ENCODE measurements at regions not wholly inside any gene's neighbourhood (a gene's known extent, or its start where the extent isn't known, plus 50 kb on each side); places are given as distances from the start of the nearest gene placed in this dataset.
"Not testable (repeated sequence)": the region's sequence is repeated elsewhere in the genome, so short reads cannot be mapped to it uniquely, and the experiment has no call there.

DNA sequence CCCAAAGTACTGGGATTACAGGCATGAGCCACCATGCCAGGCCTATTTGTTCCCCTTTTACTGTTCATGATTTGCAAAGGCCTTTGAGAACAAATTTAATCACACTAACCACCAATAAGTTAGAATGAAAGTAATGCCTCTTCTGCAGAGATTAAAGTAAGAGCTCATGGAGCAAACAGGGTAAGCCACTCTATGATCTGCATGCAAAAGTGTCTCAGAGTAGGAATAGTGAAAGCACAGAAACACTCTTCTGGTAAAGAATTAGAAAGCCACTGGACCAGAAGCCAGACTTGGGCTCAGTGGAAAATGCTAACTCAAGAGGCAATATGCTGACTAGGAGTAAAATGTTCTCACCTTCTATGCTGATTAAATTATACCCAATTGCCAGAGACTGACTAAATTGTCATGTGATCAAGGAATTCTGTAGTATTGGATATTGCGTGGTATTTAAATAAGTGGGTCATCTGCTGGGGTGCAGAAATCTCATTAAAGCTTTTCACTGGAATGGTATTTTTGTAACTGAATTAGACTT lies 235.3 kb upstream of the ERBB4 start:
- no peak for DNase-seq (ENCODE audit: low read depth)

GRCh38 chr2:212770240-212770639 lies 231.6 kb upstream of the ERBB4 start:
- DNase-seq (ENCODE audit: low read depth): no peak

- no peak for DNase-seq (ENCODE audit: low read depth)
Observed at GRCh38 chr2:212766921-212767320, 228.3 kb upstream of the ERBB4 start.

DNA sequence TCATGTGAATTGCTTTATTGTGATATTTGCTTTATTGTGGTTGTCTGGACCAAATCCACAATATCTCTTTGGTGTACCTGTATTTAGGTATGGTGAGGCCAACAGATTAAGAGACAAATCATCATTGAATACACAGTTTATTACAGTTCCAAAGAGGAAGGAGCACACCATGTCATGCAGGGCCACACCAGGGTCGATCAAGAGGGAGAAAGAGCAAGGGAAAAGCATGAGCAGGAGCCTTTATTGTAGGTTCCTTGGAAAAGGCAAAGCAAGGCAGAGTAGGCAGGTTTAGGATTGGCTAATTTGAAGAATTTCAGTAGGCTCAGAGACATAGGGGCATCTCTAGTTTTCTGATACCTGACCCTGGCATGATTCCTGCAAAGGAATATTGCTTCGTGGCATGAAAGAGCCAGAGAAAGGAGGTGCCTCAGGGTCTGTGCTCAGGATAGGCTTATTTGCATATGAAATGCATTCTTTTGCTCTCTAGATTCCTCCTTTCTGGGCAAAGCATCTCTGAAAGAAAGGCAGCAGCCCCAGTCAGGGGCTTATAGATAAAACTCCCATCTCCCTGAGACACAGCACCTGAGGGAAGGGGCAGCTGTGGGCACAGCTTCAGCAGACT lies 214.2 kb upstream of the ERBB4 start:
- no peak for DNase-seq (ENCODE audit: low read depth)

- no peak for DNase-seq (ENCODE audit: low read depth)
Observed at GRCh38 chr2:212745359-212745758, 206.8 kb upstream of the ERBB4 start.

DNA sequence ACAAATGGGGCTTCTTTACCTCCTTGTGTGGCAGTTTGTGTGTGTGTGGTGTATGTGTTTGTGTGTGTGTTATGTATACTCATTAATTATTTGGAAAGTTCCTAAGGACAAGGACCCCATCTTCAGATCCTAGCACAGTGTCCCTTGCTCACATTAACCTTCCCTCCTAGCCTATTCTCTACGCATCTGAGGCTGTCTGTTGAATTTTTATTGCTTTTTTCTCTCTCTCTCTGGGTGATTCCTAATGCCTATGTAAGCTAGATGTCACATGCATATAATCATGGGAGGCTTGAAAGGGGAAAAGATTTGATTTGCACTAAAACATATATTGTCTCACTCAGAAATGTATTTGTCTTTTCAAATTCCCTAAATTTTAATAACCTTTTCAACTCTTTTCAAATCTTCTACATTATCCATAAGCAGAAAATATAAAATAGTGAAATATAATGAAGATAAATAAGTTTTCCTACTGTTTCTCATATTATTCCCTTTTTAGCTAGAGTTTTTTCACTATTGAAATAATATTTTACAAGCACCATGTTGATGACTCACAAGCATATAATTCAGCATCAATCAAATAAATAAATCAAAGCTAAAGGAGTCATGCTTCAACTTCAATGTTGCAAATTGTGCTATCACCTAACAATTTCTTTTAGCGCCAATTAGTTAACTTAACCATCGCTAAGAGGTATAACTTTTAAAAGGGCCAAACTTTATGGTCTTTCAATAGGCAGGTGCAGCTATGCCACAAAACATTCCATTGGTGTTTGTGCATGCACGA lies 199.0 kb upstream of the ERBB4 start:
- no peak for DNase-seq (ENCODE audit: low read depth)

- DNase-seq (ENCODE audit: low read depth): no peak
Observed at GRCh38 chr2:212736385-212736726, 197.8 kb upstream of the ERBB4 start.

DNA sequence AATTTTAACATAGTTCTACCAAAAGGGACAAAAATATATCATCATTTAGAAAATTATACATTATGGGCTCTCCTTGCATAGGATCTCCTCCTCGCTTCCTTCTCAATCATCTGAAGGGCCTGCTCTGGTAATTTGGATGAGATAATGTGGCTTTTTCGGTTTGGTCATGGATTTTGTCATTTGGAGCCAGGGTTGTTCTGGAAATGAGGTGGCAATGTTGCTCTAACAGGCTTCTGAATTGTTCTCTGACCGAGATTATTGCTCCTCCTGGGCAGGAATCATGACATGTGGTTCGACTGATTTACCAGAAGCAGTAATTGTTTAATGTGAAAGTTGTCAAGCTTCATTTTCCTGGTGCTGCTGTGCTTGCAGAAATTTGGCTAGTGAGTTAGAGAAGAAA lies 194.7 kb upstream of the ERBB4 start:
- DNase-seq (ENCODE audit: low read depth): no peak

GRCh38 chr2:212732860-212733259 lies 194.3 kb upstream of the ERBB4 start:
- no peak for DNase-seq (ENCODE audit: low read depth)

- no peak for DNase-seq (ENCODE audit: low read depth)
Observed at GRCh38 chr2:212730994-212731393, 192.4 kb upstream of the ERBB4 start.

GRCh38 chr2:212728717-212729116 lies 190.1 kb upstream of the ERBB4 start:
- no peak for DNase-seq (ENCODE audit: low read depth)

DNA sequence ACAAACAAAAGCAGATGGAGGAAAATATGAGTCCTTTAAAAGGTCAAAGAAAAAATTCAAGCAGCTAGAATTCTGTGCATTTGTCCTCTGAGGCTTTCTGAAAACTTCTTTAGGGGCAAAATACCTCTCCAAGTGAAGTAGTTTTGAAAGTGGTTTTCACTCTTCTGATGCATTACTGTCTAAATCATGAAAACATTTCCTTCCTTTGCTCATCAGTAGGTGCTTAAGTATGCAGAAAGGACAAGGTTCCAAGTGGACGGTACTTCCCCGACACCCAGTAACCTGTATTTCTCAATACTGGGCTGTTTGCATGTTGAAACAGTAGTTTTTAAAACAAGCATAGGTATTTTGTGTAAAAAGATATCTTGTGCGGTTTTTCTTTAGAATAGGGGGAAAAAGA lies 189.1 kb upstream of the ERBB4 start:
- no peak for DNase-seq (ENCODE audit: low read depth)

- DNase-seq (ENCODE audit: low read depth): no peak
Observed at GRCh38 chr2:212726403-212726802, 187.8 kb upstream of the ERBB4 start.

GRCh38 chr2:212725180-212725579 lies 186.6 kb upstream of the ERBB4 start:
- no peak for DNase-seq (ENCODE audit: low read depth)

- no peak for DNase-seq (ENCODE audit: low read depth)
Observed at GRCh38 chr2:212723226-212723625, 184.6 kb upstream of the ERBB4 start.

GRCh38 chr2:212722046-212722445 lies 183.4 kb upstream of the ERBB4 start:
- no peak for DNase-seq (ENCODE audit: low read depth)

DNA sequence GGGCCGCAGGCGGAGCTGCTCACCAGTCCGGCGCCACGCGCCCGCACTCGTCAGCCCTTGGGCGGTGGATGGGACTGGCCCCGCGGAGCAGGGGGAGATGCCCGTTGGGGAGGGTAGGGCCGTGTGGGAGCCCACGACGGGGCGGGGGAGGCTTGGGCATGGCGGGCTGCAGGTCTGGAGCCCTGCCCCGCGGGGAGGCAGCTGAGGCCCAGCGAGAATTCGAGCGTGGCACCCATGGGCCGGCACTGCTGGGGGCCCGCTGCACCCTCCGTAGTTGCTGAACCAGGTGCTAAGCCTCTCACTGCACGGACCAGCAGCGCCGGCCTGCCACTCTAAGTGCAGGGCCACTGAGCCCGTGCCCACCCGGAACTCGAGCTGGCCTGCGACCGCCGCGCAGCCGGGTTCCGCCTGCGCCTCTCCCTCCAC lies 182.4 kb upstream of the ERBB4 start:
- no peak for DNase-seq (ENCODE audit: low read depth)

DNA sequence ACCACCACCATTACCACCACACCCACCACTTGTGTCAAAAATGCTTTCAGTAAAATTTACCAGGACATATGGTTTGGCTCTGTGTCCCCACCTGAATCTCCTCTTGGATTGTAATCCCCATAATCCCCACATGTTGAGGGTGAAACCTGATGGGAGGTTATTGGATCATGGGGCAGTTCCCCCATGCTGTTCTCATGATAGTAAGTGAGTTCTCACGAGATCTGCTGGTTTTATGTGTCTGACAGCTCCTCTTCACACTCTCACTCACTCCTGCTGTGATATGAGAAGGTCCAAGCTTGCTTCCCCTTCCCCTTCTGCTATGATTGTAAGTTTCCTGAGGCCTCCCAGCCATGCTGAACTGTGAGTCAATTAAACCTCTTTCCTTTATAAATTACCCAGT lies 176.8 kb upstream of the ERBB4 start:
- not testable (repeated sequence) for DNase-seq (ENCODE audit: low read depth)

GRCh38 chr2:212713681-212714080 lies 175.1 kb upstream of the ERBB4 start:
- DNase-seq (ENCODE audit: low read depth): no peak

DNA sequence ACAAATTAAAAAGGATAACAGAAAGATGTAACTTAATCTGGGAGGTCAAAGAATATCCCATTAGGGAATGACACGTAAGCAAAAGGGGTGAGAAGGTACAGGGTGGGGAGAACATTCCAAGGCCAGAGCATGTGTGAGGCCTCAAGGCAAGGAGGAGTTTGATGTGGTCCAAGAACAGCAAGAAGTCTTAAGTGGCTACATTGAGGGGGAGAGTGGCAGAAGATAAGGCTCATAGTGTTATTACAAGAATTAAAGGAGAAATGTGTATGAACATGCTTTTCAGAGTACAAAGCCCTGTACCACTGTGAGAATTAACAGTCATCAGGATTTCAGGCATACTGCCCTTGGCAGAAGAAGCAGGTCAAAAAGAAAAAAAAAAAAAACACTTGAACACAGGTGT lies 174.4 kb upstream of the ERBB4 start:
- DNase-seq (ENCODE audit: low read depth): no peak

DNA sequence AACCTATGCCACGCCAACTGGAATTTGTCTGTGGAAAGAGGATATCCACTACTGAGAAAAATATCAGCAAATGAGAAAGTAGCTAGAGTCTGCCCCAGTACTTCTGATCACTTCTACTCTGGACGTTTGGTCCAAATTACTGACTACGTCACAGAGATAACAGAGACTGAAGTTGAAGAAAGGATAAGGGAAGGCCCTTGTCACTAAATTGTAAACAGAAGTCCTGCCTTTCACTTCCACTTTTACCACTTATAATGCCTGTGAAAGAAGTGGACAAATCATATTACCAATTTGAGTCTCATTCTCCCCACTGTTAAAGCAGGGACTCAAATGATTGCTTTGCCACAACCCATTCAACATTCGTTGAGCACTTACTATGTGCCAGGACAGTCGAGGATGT lies 173.9 kb upstream of the ERBB4 start:
- no peak for DNase-seq (ENCODE audit: low read depth)

GRCh38 chr2:212711856-212712255 lies 173.3 kb upstream of the ERBB4 start:
- DNase-seq (ENCODE audit: low read depth): no peak

DNA sequence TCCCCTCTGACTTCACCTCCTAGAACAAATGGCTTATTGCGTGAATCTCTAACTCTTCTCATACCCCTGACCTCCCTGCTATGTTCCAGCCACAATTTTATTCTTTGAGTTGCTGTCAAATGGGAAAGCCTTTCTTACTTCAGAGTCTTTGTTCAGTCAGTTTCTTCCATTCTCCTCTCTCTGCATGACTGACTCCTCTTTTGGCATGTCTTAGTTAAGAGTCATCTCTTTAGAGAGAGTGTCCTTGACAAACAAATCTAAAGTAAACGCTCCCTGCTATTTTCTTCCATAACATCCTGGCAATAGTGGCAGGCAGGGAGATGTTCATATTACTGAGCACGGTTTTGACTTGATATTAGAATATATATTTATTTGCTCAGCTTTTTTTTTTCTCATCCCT lies 170.7 kb upstream of the ERBB4 start:
- DNase-seq (ENCODE audit: low read depth): no peak

DNA sequence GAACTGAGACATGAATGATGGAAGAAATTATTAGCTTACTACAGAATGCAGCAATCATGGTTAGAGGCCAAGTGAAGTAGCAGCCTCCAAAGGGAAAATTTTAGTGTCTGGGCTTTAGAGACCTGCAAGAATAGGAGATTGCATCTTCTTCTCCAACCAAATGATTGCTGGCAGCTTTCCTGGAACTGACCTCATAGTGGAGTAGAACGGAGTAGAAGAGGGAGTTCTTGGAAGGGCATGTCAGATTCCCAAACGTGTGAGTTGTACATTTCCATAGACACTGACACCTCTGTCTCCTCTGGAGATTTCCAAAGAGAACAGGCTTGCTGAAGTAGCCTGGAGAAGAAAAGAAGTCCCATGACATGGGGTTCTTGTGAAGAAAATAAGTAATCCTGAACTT lies 169.8 kb upstream of the ERBB4 start:
- no peak for DNase-seq (ENCODE audit: low read depth)

Measured in stimulated activated CD8-positive, alpha-beta memory T cell treated with anti-CD3 and anti-CD28 coated beads, Interleukin-15, amount 100 ng/mL, for 1 hour (primary cell).